ENCODE measurements at regions not wholly inside any gene's neighbourhood (a gene's known extent, or its start where the extent isn't known, plus 50 kb on each side); places are given as distances from the start of the nearest gene placed in this dataset.

- no peak for DNase-seq
Measured at GRCh38 chr14:61847861-61848260, 85.6 kb downstream of the SNAPC1 start.

- no peak for DNase-seq
Measured at GRCh38 chr14:61854898-61855297, 92.7 kb downstream of the SNAPC1 start.

GRCh38 chr14:61860294-61860918, 98.2 kb downstream of the SNAPC1 start:
- DNase-seq = peak; percentile 83

GRCh38 chr14:61861320-61861865, 99.2 kb downstream of the SNAPC1 start:
- DNase-seq = no peak

- no peak for DNase-seq
Measured at GRCh38 chr14:61864329-61864898, 102.2 kb downstream of the SNAPC1 start.

- no peak for DNase-seq
Measured at GRCh38 chr14:61866932-61867920, 105.0 kb downstream of the SNAPC1 start.

- DNase-seq = no peak
Measured at GRCh38 chr14:61868846-61869245, 106.6 kb downstream of the SNAPC1 start.

GRCh38 chr14:61870163-61870562, 107.9 kb downstream of the SNAPC1 start:
- DNase-seq = no peak

GRCh38 chr14:61872452-61872851, 110.2 kb downstream of the SNAPC1 start:
- no peak for DNase-seq

- DNase-seq = no peak
Measured at GRCh38 chr14:61875483-61875882, 113.3 kb downstream of the SNAPC1 start.

GRCh38 chr14:61876362-61877034, 114.3 kb downstream of the SNAPC1 start:
- DNase-seq = no peak

GRCh38 chr14:61877035-61877390, 114.8 kb downstream of the SNAPC1 start:
- no peak for DNase-seq

- DNase-seq = no peak
Measured at GRCh38 chr14:61877768-61878167, 115.5 kb downstream of the SNAPC1 start.

GRCh38 chr14:61878931-61879330, 116.7 kb downstream of the SNAPC1 start:
- no peak for DNase-seq

GRCh38 chr14:61881046-61881445, 118.8 kb downstream of the SNAPC1 start:
- DNase-seq = no peak

- no peak for DNase-seq
Measured at GRCh38 chr14:61884711-61885110, 122.5 kb downstream of the SNAPC1 start.

GRCh38 chr14:61885203-61885961, 123.2 kb downstream of the SNAPC1 start:
- DNase-seq = no peak

- DNase-seq = no peak
Measured at GRCh38 chr14:61887628-61888027, 125.4 kb downstream of the SNAPC1 start.

GRCh38 chr14:61889914-61890351, 127.7 kb downstream of the SNAPC1 start:
- DNase-seq = peak; percentile 49

- DNase-seq = no peak
Measured at GRCh38 chr14:61891170-61891569, 128.9 kb downstream of the SNAPC1 start.

- no peak for DNase-seq
Measured at GRCh38 chr14:61891810-61892209, 129.6 kb downstream of the SNAPC1 start.

GRCh38 chr14:61893371-61893940, 131.2 kb downstream of the SNAPC1 start:
- no peak for DNase-seq
